ENCODE measurements at regions not wholly inside any gene's neighbourhood (a gene's known extent, or its start where the extent isn't known, plus 50 kb on each side); places are given as distances from the start of the nearest gene placed in this dataset.

DNA sequence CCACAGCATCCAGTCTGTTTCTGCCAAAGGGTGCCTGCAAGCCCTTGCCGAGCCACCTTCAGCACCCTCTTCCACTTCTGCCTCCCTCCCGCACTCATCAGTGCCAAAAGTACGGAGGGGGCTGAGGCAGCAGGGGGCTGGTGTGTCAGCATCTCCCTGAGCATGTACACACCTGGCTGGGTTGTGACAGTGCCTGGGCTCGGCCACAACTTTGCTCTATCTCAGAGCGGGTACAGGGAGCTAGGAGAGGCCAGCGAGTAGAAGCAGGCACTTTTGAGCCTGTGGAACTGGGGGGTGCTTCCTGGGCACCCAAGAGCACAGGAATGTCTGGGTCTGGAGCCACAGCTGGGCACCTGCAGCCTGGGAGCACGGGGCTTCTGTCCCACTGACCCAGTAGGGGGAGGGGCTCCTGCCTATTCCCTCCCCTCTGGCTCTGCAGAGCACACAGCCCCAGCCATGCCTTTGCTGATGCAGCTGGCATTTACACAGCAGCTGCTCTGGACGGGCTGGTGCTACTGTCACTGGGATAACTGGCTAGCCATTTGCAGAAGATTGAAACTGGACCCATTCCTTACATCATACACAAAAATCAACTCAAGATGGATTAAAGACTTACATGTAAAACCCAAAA, 319.8 kb upstream of the RRP15 start:
- no peak for TF ChIP-seq PHF8 (conservative IDR thresholded peaks at IDR 0.05; ENCODE audit: low read depth, low read length)
- no peak overlapping the region for H2BK5ac ChIP-seq (ENCODE audit: low read depth, low read length)
- H3K14ac ChIP-seq (ENCODE audit: insufficient read length) = no peak overlapping the region
- 85% methylated on average over 8 of the region's 8 CpGs; no CpG with 5 or more reads in 1 of the 2 experiments for WGBS, 2 experiments (ENCODE audit: extremely low coverage in 1 of 2, insufficient coverage in 1 of 2, insufficient read length in 1 of 2, insufficient replicate concordance in 2 of 2, low coverage in 1 of 2, low lambda C conversion rate in 2 of 2, missing lambda C conversion rate in 1 of 2)
- peak overlapping the region; percentile 0; the same call in 1 of the 2 replicates for H2AFZ ChIP-seq (ENCODE audit: low read length)
- H2BK20ac ChIP-seq (ENCODE audit: low read length) = no peak overlapping the region
- H4K91ac ChIP-seq (replicated peaks; ENCODE audit: insufficient read length, low read length) = no peak overlapping the region
- H3K23me2 ChIP-seq (ENCODE audit: low read depth, low read length) = no peaks in the 10 kb centered on the region
- H3K36me3 ChIP-seq (ENCODE audit: control insufficient read depth in 2 of 4, insufficient read depth in 4 of 4, low read length in 3 of 4) = no peaks in the 10 kb centered on the region
- H4K8ac ChIP-seq (ENCODE audit: extremely low read depth, insufficient read depth, low read length) = peak overlapping the region; percentile 31; the same call in 1 of the 2 replicates
- H3K18ac ChIP-seq (ENCODE audit: extremely low read depth, low read length) = no peak overlapping the region; the same call in 1 of the 2 replicates
- H3K9me3 ChIP-seq (ENCODE audit: insufficient read depth in 2 of 2, low read depth in 1 of 2, low read length in 1 of 2) = no peaks in the 10 kb centered on the region
- H3K23ac ChIP-seq (ENCODE audit: insufficient read length) = no peak overlapping the region
- no peaks in the 10 kb centered on the region for H4K20me1 ChIP-seq (replicated peaks in 1 of 2; ENCODE audit: control insufficient read depth in 1 of 2, insufficient read depth in 2 of 2, low read length in 2 of 2)
- peaks cover 0 to 5% (median 0%) of the 10 kb centered on the region in 4 experiments; a peak in 2 of 7 replicates for H3K4me1 ChIP-seq (replicated peaks in 1 of 4; ENCODE audit: control insufficient read depth in 3 of 4, insufficient read depth in 4 of 4, low read length in 3 of 4)
- H3K56ac ChIP-seq (replicated peaks; ENCODE audit: insufficient read length, low read depth, low read length) = no peak overlapping the region
- POLR2A ChIA-PET (ENCODE audit: partially characterized antibody) = no interaction called here
- H3K27me3 ChIP-seq (replicated peaks in 1 of 4; ENCODE audit: control insufficient read depth in 3 of 4, extremely low read depth in 1 of 4, insufficient read depth in 3 of 4, low read length in 3 of 4) = no peaks in the 10 kb centered on the region
- H3K79me1 ChIP-seq (ENCODE audit: low read depth, low read length) = no peaks in the 10 kb centered on the region
- no peak overlapping the region for H3K27ac ChIP-seq (ENCODE audit: low read depth, low read length)
- H2BK12ac ChIP-seq (ENCODE audit: low read depth, low read length) = 0 out of 2 replicates have a peak overlapping the region, but pooled peaks have one; percentile 9
- no peak overlapping the region for H3K9ac ChIP-seq (replicated peaks in 1 of 4; ENCODE audit: extremely low read depth in 1 of 4, low read depth in 3 of 4, low read length in 3 of 4)
- no peak overlapping the region for H3K4me2 ChIP-seq (ENCODE audit: insufficient read depth in 1 of 2, low read depth in 2 of 2, low read length in 2 of 2)
- H2BK15ac ChIP-seq (ENCODE audit: low read length) = no peak overlapping the region
- H2AK5ac ChIP-seq (ENCODE audit: low read depth, low read length) = no peak overlapping the region
- CTCF ChIA-PET (ENCODE audit: partially characterized antibody) = interaction anchor here (0.6 kb wide), 1 partner anchor 64 kb away, joined by 3 read pairs; no protein-coding TSS in a partner anchor
- no peaks in the 10 kb centered on the region for H3K79me2 ChIP-seq (ENCODE audit: control insufficient read depth in 1 of 2, insufficient read depth in 2 of 2, low read length in 2 of 2)
- FAIRE-seq (no peak), DNase-seq (ENCODE audit: low read depth in 1 of 2, low spot score in 2 of 2) (no peak)
- no peak overlapping the region for H4K5ac ChIP-seq (ENCODE audit: insufficient read length, low read depth, low read length)
- H3K4me3 ChIP-seq (ENCODE audit: extremely low read depth in 1 of 4, insufficient read depth in 2 of 4, low read depth in 3 of 4, low read length in 4 of 4) = no peak overlapping the region
- H2BK120ac ChIP-seq (replicated peaks; ENCODE audit: low read depth, low read length) = no peak overlapping the region
- H3K4ac ChIP-seq (replicated peaks; ENCODE audit: insufficient read length, low read depth, low read length) = no peak overlapping the region
